K562 (cell line): ENCODE measurements at regions not wholly inside any gene's neighbourhood (a gene's known extent, or its start where the extent isn't known, plus 50 kb on each side); places are given as distances from the start of the nearest gene placed in this dataset.

Source experiments
- ATAC-seq: fragments of 200-7000 bp; cut with Tn5 transposase; 3 replicates; pipeline ENCODE4 v1.9.1; 2020; ENCODE audit warnings: moderate library complexity
- BruUV-seq: library from RNA; stranded (reverse); fragments of 400-500 nt; replicated peaks from 2 replicates; lab custom pipeline; 2021; lab: Mats Ljungman, UMichigan
- CTCF ChIA-PET: fragments of 300-600 bp; formaldehyde crosslinking; extraction: SDS; loops from one replicate; lab custom pipeline; 2021; ENCODE audit warnings: low intra/inter-chr PET ratio; lab: Yijun Ruan, JAX
- POLR2A ChIA-PET: fragments of 300-600, 350-650 bp; sonication (Branson Sonifier 250); formaldehyde crosslinking; extraction: SDS; loops from one replicate; lab custom pipeline; 2021; ENCODE audit warnings: antibody characterized with exemption, inconsistent platforms; lab: Yijun Ruan, JAX
- DNase-seq, 4 experiments: peaks; one replicate each; pipeline versions ENCODE4 v3.0.0 to v3.0.0-alpha.2; 2011 to 2018; ENCODE audit warnings: low spot score in 3 of 4, mixed read lengths in 3 of 4; ENCODE audit errors: extremely low read depth in 1 of 4
- FAIRE-seq: peaks from 2 replicates; lab custom pipeline; 2011; peaks lifted over from hg19 to GRCh38; lab: Jason Lieb, UNC
- H2AFZ ChIP-seq: 2 replicates; pipeline ENCODE4 v1.6.0; 2011; ENCODE audit warnings: low read depth, low read length, control low read depth, inconsistent platforms
- H3K27ac ChIP-seq: fragments of 200-600 bp; 3 replicates; pipeline ENCODE4 v1.8.0; 2011; ENCODE audit warnings: low read depth, mild to moderate bottlenecking, control low read depth, inconsistent platforms, low read length, moderate library complexity, mixed read lengths; ENCODE audit errors: extremely low read depth
- H3K27me3 ChIP-seq, 2 experiments: fragments of 300-600 bp in 1 of 2; 2 replicates in 1 of 2; 3 replicates in 1 of 2; pipeline versions ENCODE4 v1.6.0 to v1.8.0; 2011; ENCODE audit warnings: inconsistent platforms in 2 of 2, low read length in 2 of 2, mild to moderate bottlenecking in 1 of 2, mixed read lengths in 1 of 2, moderate library complexity in 1 of 2; ENCODE audit not compliant: control insufficient read depth in 2 of 2, insufficient read depth in 2 of 2
- H3K36me3 ChIP-seq: fragments of 300-600 bp; 3 replicates; pipeline ENCODE4 v1.8.0; 2011; ENCODE audit warnings: mild to moderate bottlenecking, low read length, inconsistent platforms; ENCODE audit not compliant: control insufficient read depth, insufficient read depth
- H3K4me1 ChIP-seq, 2 experiments: fragments of 200-600 bp in 1 of 2; replicated peaks in 1 of 2; 2 replicates in 1 of 2; 3 replicates in 1 of 2; pipeline versions ENCODE4 v1.5.1 to v1.8.0; 2011; ENCODE audit warnings: inconsistent platforms in 2 of 2, low read length in 2 of 2, mild to moderate bottlenecking in 1 of 2, mixed read lengths in 1 of 2, moderate library complexity in 1 of 2; ENCODE audit not compliant: control insufficient read depth in 2 of 2, insufficient read depth in 2 of 2
- H3K4me2 ChIP-seq: 2 replicates; pipeline ENCODE4 v1.6.1; 2011; ENCODE audit warnings: low read length, control low read depth, inconsistent platforms, mixed read lengths; ENCODE audit not compliant: insufficient read depth
- H3K4me3 ChIP-seq: fragments of 200-600 bp; sonication (generic), shearing (Covaris generic); 2 replicates; pipeline ENCODE4 v1.5.1; 2016; ENCODE audit warnings: control low read depth, inconsistent platforms
- H3K79me2 ChIP-seq: fragments of 200-600 bp; 3 replicates; pipeline ENCODE4 v1.8.0; 2011; ENCODE audit warnings: low read length, inconsistent platforms; ENCODE audit not compliant: control insufficient read depth, insufficient read depth
- H3K9ac ChIP-seq, 2 experiments: 2 replicates each; pipeline versions ENCODE4 v1.6.0 to v1.6.1; 2011; ENCODE audit warnings: low read depth in 2 of 2, low read length in 2 of 2, control low read depth in 1 of 2, inconsistent platforms in 1 of 2, mild to moderate bottlenecking in 1 of 2, mixed read lengths in 1 of 2; ENCODE audit not compliant: insufficient read depth in 1 of 2
- H3K9me1 ChIP-seq: one replicate; pipeline ENCODE4 v1.6.0; 2011; ENCODE audit warnings: inconsistent platforms, mild to moderate bottlenecking, low read length, moderate library complexity; ENCODE audit not compliant: control insufficient read depth, insufficient read depth
- H3K9me3 ChIP-seq: replicated peaks from 2 replicates; pipeline ENCODE4 v1.5.1; 2011; ENCODE audit warnings: low read depth, low read length, inconsistent platforms; ENCODE audit not compliant: control insufficient read depth, insufficient read depth
- H4K20me1 ChIP-seq: replicated peaks from 2 replicates; pipeline ENCODE4 v1.6.1; 2011; ENCODE audit warnings: low read length, inconsistent platforms, mixed read lengths; ENCODE audit not compliant: control insufficient read depth, insufficient read depth
- FOS ChIP-seq: IDR thresholded peaks from 3 replicates; pipeline ENCODE4 v1.6.1; 2011; ENCODE audit not compliant: insufficient read length; ENCODE audit errors: extremely low read depth
- JUN ChIP-seq, 2 experiments: sonication (generic) in 1 of 2; formaldehyde crosslinking in 1 of 2; IDR thresholded peaks; 2 replicates each; pipeline versions ENCODE4 v1.6.1 to v1.8.0; 2012 to 2022; ENCODE audit warnings: borderline replicate concordance in 2 of 2, mild to moderate bottlenecking in 2 of 2, improper control_type of control experiment in 1 of 2, low read depth in 1 of 2, low read length in 1 of 2, missing genetic modification reagents in 1 of 2
- NEUROD1 ChIP-seq: fragments of 150-350 bp; IDR thresholded peaks from 2 replicates; pipeline ENCODE4 v1.6.1; 2014; ENCODE audit warnings: borderline replicate concordance, low read length, low read depth; ENCODE audit not compliant: partially characterized antibody
- PRDM10 ChIP-seq: fragments of 450-650 bp; IDR thresholded peaks from 2 replicates; pipeline ENCODE4 v1.6.1; 2018; ENCODE audit not compliant: partially characterized antibody
- SMC3 ChIP-seq: conservative IDR thresholded peaks from 2 replicates; pipeline ENCODE4 v1.6.1; 2011; ENCODE audit warnings: low read depth, low read length, improper control_type of control experiment; ENCODE audit not compliant: insufficient read depth
- TBL1XR1 ChIP-seq, 2 experiments: IDR thresholded peaks; 2 replicates each; pipeline ENCODE4 v1.6.1; 2012; ENCODE audit warnings: improper control_type of control experiment in 2 of 2, low read length in 2 of 2, mild to moderate bottlenecking in 1 of 2
- TBP ChIP-seq: optimal IDR thresholded peaks from 2 replicates; pipeline ENCODE3; 2011; ENCODE audit warnings: low read depth, low read length, improper control_type of control experiment
- TEAD1 ChIP-seq, 2 experiments: fragments of 450-650 bp in 1 of 2; sonication (generic) in 1 of 2; formaldehyde crosslinking; IDR thresholded peaks; 2 replicates each; pipeline versions ENCODE4 v1.4.0 to v1.8.0; 2020 to 2022; ENCODE audit warnings: mild to moderate bottlenecking in 2 of 2, missing genetic modification reagents in 1 of 2
- ZFP91 ChIP-seq: sonication (generic); formaldehyde crosslinking; IDR thresholded peaks from 2 replicates; pipeline ENCODE4 v1.8.0; 2022; ENCODE audit warnings: mild to moderate bottlenecking, missing genetic modification reagents
- ZNF282 ChIP-seq: sonication (generic); formaldehyde crosslinking; IDR thresholded peaks from 2 replicates; pipeline ENCODE4 v1.8.1; 2023; ENCODE audit warnings: missing genetic modification reagents
- WGBS: fragments of 100-300 bp; shearing (Covaris generic); methylation state at CpG from one replicate; pipeline ENCODE4 v1.1.6; 2016; ENCODE audit warnings: low coverage, mixed read lengths; ENCODE audit not compliant: insufficient coverage; ENCODE audit errors: missing lambda C conversion rate; 5-methylcytosine and 5-hydroxymethylcytosine counted together
- in situ Hi-C: fragments of 300-500 bp; cut with MboI; formaldehyde crosslinking; loops from 4 replicates; pipeline ENCODE4 v1.15.0; 2018; ENCODE audit warnings: inconsistent platforms, mixed read lengths
- intact Hi-C: fragments of 100-400 bp; cut with micrococcal nuclease; formaldehyde crosslinking; loops from 2 replicates; pipeline ENCODE4 v1.14.2; 2022
- TF ChIP-seq, protein P1 (sequence below), 3 experiments: fragments of 200-800 bp in 1 of 3; sonication (Bioruptor generic) in 1 of 3; sonication (generic) in 1 of 3; formaldehyde crosslinking in 1 of 3; IDR thresholded peaks; 2 replicates each; pipeline versions ENCODE4 v1.6.1 to v1.8.0; 2016 to 2022; ENCODE audit warnings: mild to moderate bottlenecking in 2 of 3, missing compliant biosample characterization in 2 of 3, missing genetic modification characterization in 2 of 3, missing genetic modification reagents in 1 of 3

- WGBS: 1% methylated on average over 5 of the region's 5 CpGs
- CTCF ChIA-PET: interaction anchor here (0.6 kb wide), 1 partner anchor 453 kb away, joined by 3 read pairs; the partner anchor contains the start of gene CCDC116
- TF ChIP-seq ZFP91 (no peak), TEAD1 (CRISPR knock-in tag; IDR thresholded peaks at IDR 0.05) (0 out of 4 replicates have a peak, but pooled peaks of 1 of the 2 experiments have one; percentile 47), PRDM10 (no peak), TBP (no peak), JUN (IDR thresholded peaks at IDR 0.05; ENCODE audit: borderline replicate concordance, low read depth, low read length) (peak; percentile 96), JUN (CRISPR knock-in tag; IDR thresholded peaks at IDR 0.05; ENCODE audit: borderline replicate concordance) (no peak), NEUROD1 (no peak), TBL1XR1 (IDR thresholded peaks at IDR 0.05; ENCODE audit: low read length in 2 of 2) (0 out of 4 replicates have a peak, but pooled peaks of 1 of the 2 experiments have one; percentile 65), ZNF282 (CRISPR knock-in tag) (0 out of 2 replicates have a peak, but pooled peaks have one; percentile 64), SMC3 (no peak), FOS (peak; percentile 10)
- TF ChIP-seq, protein P1, sequence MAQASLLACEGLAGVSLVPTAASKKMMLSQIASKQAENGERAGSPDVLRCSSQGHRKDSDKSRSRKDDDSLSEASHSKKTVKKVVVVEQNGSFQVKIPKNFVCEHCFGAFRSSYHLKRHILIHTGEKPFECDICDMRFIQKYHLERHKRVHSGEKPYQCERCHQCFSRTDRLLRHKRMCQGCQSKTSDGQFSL (CRISPR knock-in tag; IDR thresholded peaks at IDR 0.05): 0 out of 2 replicates have a peak, but pooled peaks have one; percentile 66
- TF ChIP-seq, protein P1 (tag; IDR thresholded peaks at IDR 0.05): no peak
Observed at GRCh38 chr22:22085702-22086500, 103.3 kb upstream of the TOP3B start.

More at GRCh38 chr22:22085702-22086500, 103.3 kb upstream of the TOP3B start:
- Histone ChIP-seq H3K9me1 (no peaks in the 10 kb centered on the region), H3K9ac (0 out of 4 replicates have a peak overlapping the region, but pooled peaks of 1 of the 2 experiments have one; percentile 3), H3K9me3 (no peaks in the 10 kb centered on the region), H3K27me3 (peaks cover 53 to 55% of the 10 kb centered on the region in 2 experiments), H3K79me2 (no peaks in the 10 kb centered on the region), H3K4me2 (no peak overlapping the region), H4K20me1 (peaks cover 28% of the 10 kb centered on the region), H3K4me1 (no peaks in the 10 kb centered on the region), H3K27ac (no peak overlapping the region), H3K36me3 (no peaks in the 10 kb centered on the region), H3K4me3 (no peak overlapping the region), H2AFZ (no peak overlapping the region)
- peak; percentile 68 for ATAC-seq
- POLR2A ChIA-PET: interaction anchor here (0.5 to 10.8 kb wide), 17 partner anchors 9 to 772 kb away, joined by 3 to 121 read pairs (median 4); partner anchors contain the start of gene YPEL1
- BruUV-seq: no TSS peak
- FAIRE-seq: peak; percentile 58
- DNase-seq: peak in 2 of 4 experiments; percentile 68 to 76
- intact Hi-C loops (loop anchor here (10.0 kb wide), 1 partner anchor 61 kb away; no protein-coding TSS in a partner anchor), in situ Hi-C loops (no loop called here)
